GM12874 (cell line): ENCODE measurements at regions not wholly inside any gene's neighbourhood (a gene's known extent, or its start where the extent isn't known, plus 50 kb on each side); places are given as distances from the start of the nearest gene placed in this dataset.

Source experiments
- CTCF ChIP-seq: IDR thresholded peaks from 2 replicates; pipeline ENCODE4 v1.5.1; 2011; ENCODE audit warnings: low read depth, mild to moderate bottlenecking, control low read depth, low read length, moderate library complexity; ENCODE audit not compliant: insufficient read depth

GRCh38 chr4:138494931-138495330 is 252.8 kb upstream of the SLC7A11 start:
- TF ChIP-seq CTCF = peak; percentile 27; the same call in 1 of the 2 replicates

- TF ChIP-seq CTCF = no peak
Measured at GRCh38 chr4:138494116-138494515, 252.0 kb upstream of the SLC7A11 start.

- TF ChIP-seq CTCF = no peak
Measured at GRCh38 chr4:138492176-138492575, 250.0 kb upstream of the SLC7A11 start.

- no peak for TF ChIP-seq CTCF
Measured at GRCh38 chr4:138488533-138488932, 246.4 kb upstream of the SLC7A11 start.

GRCh38 chr4:138487670-138488069 is 245.5 kb upstream of the SLC7A11 start:
- no peak for TF ChIP-seq CTCF

GRCh38 chr4:138487230-138487629 is 245.1 kb upstream of the SLC7A11 start:
- TF ChIP-seq CTCF = no peak

- no peak for TF ChIP-seq CTCF
Measured at GRCh38 chr4:138485498-138485897, 243.3 kb upstream of the SLC7A11 start.

- TF ChIP-seq CTCF = no peak
Measured at GRCh38 chr4:138475116-138475515, 233.0 kb upstream of the SLC7A11 start.
